ENCODE measurements at regions not wholly inside any gene's neighbourhood (a gene's known extent, or its start where the extent isn't known, plus 50 kb on each side); places are given as distances from the start of the nearest gene placed in this dataset.

DNA sequence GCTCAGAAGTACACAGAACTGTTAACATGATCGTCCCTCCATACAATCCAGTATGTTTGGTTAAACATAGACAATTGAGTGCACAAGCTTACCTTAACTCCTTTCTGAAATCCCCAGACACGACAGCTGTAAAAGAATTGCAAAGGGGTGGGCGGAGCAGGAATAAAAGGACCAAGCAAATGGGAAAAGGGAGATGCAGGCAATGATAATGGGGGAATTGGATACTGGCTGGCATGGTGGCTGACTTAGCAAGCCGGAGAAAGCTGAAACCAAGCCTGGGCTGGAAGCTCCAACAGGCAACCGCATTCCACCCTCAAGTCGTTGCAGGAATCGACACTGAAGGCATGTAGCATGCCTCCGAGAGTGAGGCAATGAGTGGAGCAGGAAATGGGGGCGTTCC, 96.8 kb upstream of the TMEM132C start:
- no peaks in the 10 kb centered on the region for H3K36me3 ChIP-seq
- 47 to 62% (median 57%) methylated on average over 9 of the region's 9 CpGs for WGBS, 5 donors
- H3K27ac ChIP-seq = no peak overlapping the region
- intact Hi-C loops (cut with DNase I; ENCODE audit: low total_unique reads) = no loop called here
- no peak for DNase-seq
- no peaks in the 10 kb centered on the region for H3K4me1 ChIP-seq
- no peak overlapping the region for H3K4me3 ChIP-seq
- TF ChIP-seq POLR2AphosphoS5 (IDR thresholded peaks at IDR 0.05) = no peak
- TF ChIP-seq, protein P1, sequence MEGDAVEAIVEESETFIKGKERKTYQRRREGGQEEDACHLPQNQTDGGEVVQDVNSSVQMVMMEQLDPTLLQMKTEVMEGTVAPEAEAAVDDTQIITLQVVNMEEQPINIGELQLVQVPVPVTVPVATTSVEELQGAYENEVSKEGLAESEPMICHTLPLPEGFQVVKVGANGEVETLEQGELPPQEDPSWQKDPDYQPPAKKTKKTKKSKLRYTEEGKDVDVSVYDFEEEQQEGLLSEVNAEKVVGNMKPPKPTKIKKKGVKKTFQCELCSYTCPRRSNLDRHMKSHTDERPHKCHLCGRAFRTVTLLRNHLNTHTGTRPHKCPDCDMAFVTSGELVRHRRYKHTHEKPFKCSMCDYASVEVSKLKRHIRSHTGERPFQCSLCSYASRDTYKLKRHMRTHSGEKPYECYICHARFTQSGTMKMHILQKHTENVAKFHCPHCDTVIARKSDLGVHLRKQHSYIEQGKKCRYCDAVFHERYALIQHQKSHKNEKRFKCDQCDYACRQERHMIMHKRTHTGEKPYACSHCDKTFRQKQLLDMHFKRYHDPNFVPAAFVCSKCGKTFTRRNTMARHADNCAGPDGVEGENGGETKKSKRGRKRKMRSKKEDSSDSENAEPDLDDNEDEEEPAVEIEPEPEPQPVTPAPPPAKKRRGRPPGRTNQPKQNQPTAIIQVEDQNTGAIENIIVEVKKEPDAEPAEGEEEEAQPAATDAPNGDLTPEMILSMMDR (IDR thresholded peaks at IDR 0.05 in 8 of 11, conservative IDR thresholded peaks at IDR 0.05 in 3 of 11) = no peak
- no peak for TF ChIP-seq POLR2A (IDR thresholded peaks at IDR 0.05)
- H3K9me3 ChIP-seq = no peaks in the 10 kb centered on the region
- H3K27me3 ChIP-seq (replicated peaks in 1 of 7) = no peaks in the 10 kb centered on the region

GRCh38 chr12:128178565-128178964, 88.4 kb upstream of the TMEM132C start:
- no peak overlapping the region for H3K4me3 ChIP-seq
- WGBS, 5 donors = 69 to 83% (median 75%) methylated on average over 4 of the region's 4 CpGs
- no peak overlapping the region for H3K27ac ChIP-seq
- TF ChIP-seq, protein P1 (IDR thresholded peaks at IDR 0.05 in 8 of 11, conservative IDR thresholded peaks at IDR 0.05 in 3 of 11) = no peak
- TF ChIP-seq POLR2A (IDR thresholded peaks at IDR 0.05) (no peak), POLR2AphosphoS5 (IDR thresholded peaks at IDR 0.05) (no peak)
- intact Hi-C loops (cut with DNase I; ENCODE audit: low total_unique reads) = no loop called here
- H3K9me3 ChIP-seq = peaks cover 0 to 4% (median 0%) of the 10 kb centered on the region in 8 donors
- DNase-seq = no peak
- no peaks in the 10 kb centered on the region for H3K27me3 ChIP-seq (replicated peaks in 1 of 7)
- no peaks in the 10 kb centered on the region for H3K36me3 ChIP-seq
- no peaks in the 10 kb centered on the region for H3K4me1 ChIP-seq

GRCh38 chr12:128178966-128179365, 88.0 kb upstream of the TMEM132C start:
- no peak for DNase-seq
- no peak overlapping the region for H3K27ac ChIP-seq
- no peaks in the 10 kb centered on the region for H3K4me1 ChIP-seq
- H3K4me3 ChIP-seq = no peak overlapping the region
- no peaks in the 10 kb centered on the region for H3K27me3 ChIP-seq (replicated peaks in 1 of 7)
- intact Hi-C loops (cut with DNase I; ENCODE audit: low total_unique reads) = no loop called here
- 57 to 78% (median 74%) methylated on average over 3 of the region's 3 CpGs for WGBS, 5 donors
- H3K36me3 ChIP-seq = no peaks in the 10 kb centered on the region
- TF ChIP-seq, protein P1 (IDR thresholded peaks at IDR 0.05 in 8 of 11, conservative IDR thresholded peaks at IDR 0.05 in 3 of 11) = no peak
- TF ChIP-seq POLR2AphosphoS5 (IDR thresholded peaks at IDR 0.05) = no peak
- no peak for TF ChIP-seq POLR2A (IDR thresholded peaks at IDR 0.05)
- H3K9me3 ChIP-seq = peaks cover 0 to 4% (median 0%) of the 10 kb centered on the region in 8 donors

GRCh38 chr12:128180166-128180565, 86.8 kb upstream of the TMEM132C start:
- TF ChIP-seq, protein P1 (IDR thresholded peaks at IDR 0.05 in 8 of 11, conservative IDR thresholded peaks at IDR 0.05 in 3 of 11) = no peak
- no peak for TF ChIP-seq POLR2AphosphoS5 (IDR thresholded peaks at IDR 0.05)
- no peak for TF ChIP-seq POLR2A (IDR thresholded peaks at IDR 0.05)
- Histone ChIP-seq H3K4me3 (no peak overlapping the region), H3K4me1 (no peaks in the 10 kb centered on the region), H3K9me3 (peaks cover 0 to 4% (median 0%) of the 10 kb centered on the region in 8 donors), H3K27me3 (replicated peaks in 1 of 7) (no peaks in the 10 kb centered on the region), H3K27ac (no peak overlapping the region), H3K36me3 (no peaks in the 10 kb centered on the region)
- DNase-seq = no peak
- 38 to 59% (median 47%) methylated on average over 1 of the region's 1 CpG for WGBS, 5 donors
- intact Hi-C loops (cut with DNase I; ENCODE audit: low total_unique reads) = no loop called here
